ENCODE measurements at regions not wholly inside any gene's neighbourhood (a gene's known extent, or its start where the extent isn't known, plus 50 kb on each side); places are given as distances from the start of the nearest gene placed in this dataset.
A peak's percentile ranks its signal among the peaks of the same experiment; 100 is the strongest.

- no peak for TF ChIP-seq IKZF1 (conservative IDR thresholded peaks at IDR 0.05)
- TF ChIP-seq ETV6 (conservative IDR thresholded peaks at IDR 0.05 in 1 of 2, IDR thresholded peaks at IDR 0.05 in 1 of 2; ENCODE audit: borderline replicate concordance in 1 of 2, low read depth in 1 of 2): peak in 1 of 2 experiments; percentile 99; a peak in 2 of 4 replicates
- TF ChIP-seq BMI1 (IDR thresholded peaks at IDR 0.05; ENCODE audit: borderline replicate concordance): no peak
- no peak for TF ChIP-seq SREBF1 (IDR thresholded peaks at IDR 0.05; ENCODE audit: low read length)
- no peak for TF ChIP-seq ZBED1 (IDR thresholded peaks at IDR 0.05; ENCODE audit: borderline replicate concordance)
- TF ChIP-seq MYB (IDR thresholded peaks at IDR 0.05; ENCODE audit: borderline replicate concordance, low read depth, low read length): no peak
- TF ChIP-seq MYC (IDR thresholded peaks at IDR 0.05; ENCODE audit: insufficient read depth, insufficient read length, insufficient replicate concordance, low read length, severe bottlenecking): no peak
- no peak for TF ChIP-seq NBN (IDR thresholded peaks at IDR 0.05)
- ChIA-PET RAD21 (ENCODE audit: unreplicated experiment) (interaction anchor here (1.4 to 2.4 kb wide), 2 partner anchors 11 to 130 kb away, joined by 3 to 8 read pairs; partner anchors contain the start of gene TP63), POLR2A (no interaction called here), CTCF (interaction anchor here (0.6 kb wide), 1 partner anchor 207 kb away, joined by 3 read pairs; no protein-coding TSS in a partner anchor), SMC1A (ENCODE audit: uncharacterized antibody, unreplicated experiment) (interaction anchor here (2.8 kb wide), 1 partner anchor 11 kb away, joined by 28 read pairs; no protein-coding TSS in a partner anchor)
- ATAC-seq (no peak), DNase-seq (ENCODE audit: low read depth, low spot score) (no peak), FAIRE-seq (no peak)
- no TSS peak for BruUV-seq (replicated peaks)
- 58% methylated on average over 3 of the region's 3 CpGs for WGBS (ENCODE audit: insufficient coverage, insufficient replicate concordance, low lambda C conversion rate, missing lambda C conversion rate)
- in situ Hi-C loops (cut with MboI): no loop called here
- H3K9me3 ChIP-seq (replicated peaks; ENCODE audit: control insufficient read depth, insufficient read depth, low read length): no peaks in the 10 kb centered on the region; the same call in 1 of the 3 replicates
- no peaks in the 10 kb centered on the region for H3K79me2 ChIP-seq (ENCODE audit: control insufficient read depth, insufficient read depth, low read length)
- H3K4me1 ChIP-seq (ENCODE audit: control insufficient read depth, insufficient read depth, low read length): peaks cover 10% of the 10 kb centered on the region; the same call in 1 of the 2 replicates
- no peak overlapping the region for H2AFZ ChIP-seq (ENCODE audit: control insufficient read depth, low read depth, low read length)
- intact Hi-C loops (cut with micrococcal nuclease; ENCODE audit: unreplicated experiment): no loop called here
- H3K36me3 ChIP-seq (ENCODE audit: control insufficient read depth in 2 of 2, insufficient read depth in 2 of 2, low read length in 1 of 2): no peaks in the 10 kb centered on the region
- H3K4me3 ChIP-seq: no peak overlapping the region
- no peaks in the 10 kb centered on the region for H4K20me1 ChIP-seq (ENCODE audit: control insufficient read depth, insufficient read depth)
- H3K27ac ChIP-seq (ENCODE audit: control insufficient read depth, insufficient read depth): no peak overlapping the region
- no peaks in the 10 kb centered on the region for H3K27me3 ChIP-seq (replicated peaks in 1 of 2; ENCODE audit: control insufficient read depth in 2 of 2, insufficient read depth in 2 of 2, low read length in 1 of 2)
- no peak overlapping the region for H3K4me2 ChIP-seq (ENCODE audit: control insufficient read depth, insufficient read depth)
- no peak overlapping the region for H3K9ac ChIP-seq (ENCODE audit: control insufficient read depth, insufficient read depth, low read length)
Observed at GRCh38 chr3:189500798-189501495, 130.2 kb upstream of the TP63 start.

Data from GM12878 (cell line).